Kidney glomerular epithelial cell (primary cell): ENCODE measurements at regions not wholly inside any gene's neighbourhood (a gene's known extent, or its start where the extent isn't known, plus 50 kb on each side); places are given as distances from the start of the nearest gene placed in this dataset.

Experiments
- DNase-seq: peaks from one replicate; lab custom pipeline; 2025; lab: John Stamatoyannopoulos, UW

DNA sequence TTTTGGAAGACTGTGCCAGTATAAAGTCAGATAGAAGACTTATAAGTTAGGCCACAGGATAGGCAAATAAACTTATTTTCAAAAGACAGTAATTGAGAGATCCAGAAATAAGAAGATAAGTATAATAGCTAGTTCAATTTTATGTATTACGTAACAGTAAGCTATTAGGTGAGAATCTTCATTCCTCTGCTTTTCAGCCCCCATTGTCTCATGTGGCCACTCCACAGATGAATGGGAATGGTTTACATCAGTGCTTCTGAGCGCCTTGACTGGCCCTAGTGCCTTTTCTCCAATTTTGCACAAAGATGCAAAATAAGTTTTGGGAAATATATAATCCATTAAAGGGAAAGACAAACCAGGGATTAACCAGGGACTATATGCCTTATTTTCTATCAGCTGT lies 550.5 kb downstream of the MMUT start:
- DNase-seq = no peak

GRCh38 chr6:48904809-48905208 lies 558.2 kb downstream of the MMUT start:
- DNase-seq = no peak

DNA sequence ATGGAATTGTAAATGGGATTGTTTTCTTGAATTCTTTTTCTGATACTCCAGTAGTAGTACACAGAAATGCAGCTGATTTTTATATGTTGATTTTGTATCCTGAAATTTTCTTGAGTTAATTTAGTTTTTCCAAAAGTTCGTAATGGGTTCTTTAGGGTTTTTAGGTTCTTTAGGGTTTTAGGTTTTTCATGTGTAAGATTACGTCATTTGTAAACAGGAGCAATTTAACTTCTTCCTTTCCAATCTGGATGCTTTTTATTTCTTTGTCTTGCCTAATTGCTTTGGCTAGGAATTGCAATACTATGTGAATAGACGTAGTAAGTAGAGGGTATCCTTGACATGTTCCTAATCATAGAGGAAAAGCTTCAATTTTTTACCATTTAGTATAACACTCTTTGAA lies 568.6 kb downstream of the MMUT start:
- DNase-seq = no peak

- no peak for DNase-seq
Observed at GRCh38 chr6:48893048-48893447, 570.0 kb downstream of the MMUT start.

GRCh38 chr6:48891308-48891707 lies 571.7 kb downstream of the MMUT start:
- no peak for DNase-seq

DNA sequence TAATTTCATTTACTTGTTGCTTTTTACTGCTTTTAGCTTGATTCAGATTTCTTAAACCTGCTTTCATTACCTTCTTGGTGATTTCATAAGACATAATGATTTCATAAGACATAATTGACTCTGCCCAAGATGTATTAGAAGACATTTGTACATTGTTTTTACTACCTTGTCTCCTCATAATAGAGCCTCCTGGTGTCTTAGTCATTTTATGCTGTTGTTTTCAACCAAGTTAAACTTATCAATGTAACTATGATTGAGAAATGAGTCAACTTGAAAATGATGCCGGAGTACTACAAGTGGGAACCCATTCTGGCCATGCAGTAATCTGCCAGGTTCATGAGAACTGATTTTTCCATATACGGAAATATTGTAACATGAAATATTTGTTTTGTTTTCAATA lies 573.6 kb downstream of the MMUT start:
- no peak for DNase-seq

GRCh38 chr6:48883116-48883515 lies 579.9 kb downstream of the MMUT start:
- no peak for DNase-seq

- no peak for DNase-seq
Observed at GRCh38 chr6:48881551-48881950, 581.5 kb downstream of the MMUT start.

- no peak for DNase-seq
Observed at GRCh38 chr6:48869595-48869994, 593.5 kb downstream of the MMUT start.

DNA sequence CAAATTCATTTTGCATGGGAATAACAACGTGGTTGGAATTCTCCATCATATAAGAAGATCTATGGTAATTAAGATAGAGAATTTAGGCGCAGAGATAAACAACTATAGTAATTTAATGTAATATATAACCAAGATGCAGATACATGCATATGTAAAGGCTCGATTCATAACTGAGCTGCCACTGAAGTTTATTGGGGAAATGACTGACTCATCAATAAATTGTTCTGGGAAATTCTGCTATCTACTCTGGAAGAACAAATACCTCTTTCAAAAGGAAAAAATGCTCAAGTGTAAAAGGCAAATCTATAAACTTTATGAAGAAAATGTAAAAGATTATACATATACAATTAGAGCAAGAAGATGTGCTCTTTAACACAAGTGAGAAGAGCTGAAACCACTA lies 596.4 kb downstream of the MMUT start:
- DNase-seq = no peak

- DNase-seq = no peak
Observed at GRCh38 chr6:48860175-48860574, 602.9 kb downstream of the MMUT start.

DNA sequence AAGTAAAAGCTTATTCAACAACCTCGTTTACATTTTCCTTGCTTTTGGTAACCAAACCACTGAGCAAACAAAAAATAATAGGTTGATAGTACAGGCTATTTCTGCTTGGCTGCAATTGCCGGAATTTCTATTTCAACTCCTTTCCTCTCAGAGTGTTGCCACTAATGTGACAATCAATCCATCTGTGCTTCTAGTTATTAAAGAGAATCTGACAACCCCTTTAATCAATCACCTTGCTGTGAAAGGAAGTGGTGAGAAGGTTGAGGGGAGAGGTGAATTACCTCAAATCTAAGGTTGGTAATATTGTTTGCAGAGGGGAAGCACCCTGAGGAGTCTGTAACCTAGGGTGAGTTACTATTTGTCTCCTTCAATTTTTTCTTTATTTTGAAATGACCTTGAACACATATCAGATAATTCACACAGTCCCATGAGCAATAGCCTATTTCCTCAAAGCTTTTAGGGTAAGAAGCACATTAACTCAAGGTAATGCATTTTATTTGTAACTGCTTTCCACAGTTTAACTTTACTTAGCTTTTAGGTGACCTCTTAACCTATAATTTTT lies 603.4 kb downstream of the MMUT start:
- DNase-seq = no peak

DNA sequence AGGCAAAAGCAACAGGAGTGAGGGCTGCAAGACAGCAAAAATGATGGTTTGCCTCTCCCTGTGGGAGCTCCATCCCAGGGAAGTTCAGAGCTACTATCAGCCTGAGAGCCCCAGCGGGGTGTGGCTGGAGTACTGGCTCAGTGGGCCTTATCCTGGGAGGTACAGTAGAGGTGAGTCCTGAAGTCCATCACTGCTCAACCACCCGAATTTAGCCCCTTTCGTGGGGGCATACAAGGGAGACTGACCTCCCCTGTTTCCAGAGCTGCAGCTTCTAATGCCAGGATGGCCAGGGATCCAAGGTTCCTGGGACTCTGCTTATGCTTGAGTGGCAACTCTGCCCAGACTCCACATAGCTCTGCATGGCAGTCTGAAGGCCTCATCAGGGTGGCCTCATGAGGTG lies 617.8 kb downstream of the MMUT start:
- DNase-seq = no peak

GRCh38 chr6:48844696-48845095 lies 618.4 kb downstream of the MMUT start:
- DNase-seq = no peak

DNA sequence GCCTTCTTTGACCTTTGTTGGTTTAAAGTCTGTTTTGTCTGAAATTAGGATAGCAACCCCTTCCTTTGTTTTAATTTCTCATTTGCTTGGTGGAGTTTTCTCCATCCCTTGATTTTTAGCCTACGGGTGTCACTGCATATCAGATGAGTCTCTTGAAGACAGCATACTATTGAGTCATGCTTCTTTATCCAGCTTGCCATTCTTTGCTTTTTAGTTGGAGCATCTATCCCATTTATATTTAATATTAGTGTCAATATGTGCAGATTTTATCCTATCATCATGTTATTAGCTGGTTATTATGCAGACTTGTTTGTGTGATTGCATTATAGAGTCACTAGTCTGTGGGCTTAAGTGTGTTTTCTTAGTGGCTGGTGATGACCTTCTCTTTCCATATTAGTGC lies 622.2 kb downstream of the MMUT start:
- no peak for DNase-seq

GRCh38 chr6:48839206-48839605 lies 623.8 kb downstream of the MMUT start:
- DNase-seq = no peak

GRCh38 chr6:48837744-48838143 lies 625.3 kb downstream of the MMUT start:
- no peak for DNase-seq

DNA sequence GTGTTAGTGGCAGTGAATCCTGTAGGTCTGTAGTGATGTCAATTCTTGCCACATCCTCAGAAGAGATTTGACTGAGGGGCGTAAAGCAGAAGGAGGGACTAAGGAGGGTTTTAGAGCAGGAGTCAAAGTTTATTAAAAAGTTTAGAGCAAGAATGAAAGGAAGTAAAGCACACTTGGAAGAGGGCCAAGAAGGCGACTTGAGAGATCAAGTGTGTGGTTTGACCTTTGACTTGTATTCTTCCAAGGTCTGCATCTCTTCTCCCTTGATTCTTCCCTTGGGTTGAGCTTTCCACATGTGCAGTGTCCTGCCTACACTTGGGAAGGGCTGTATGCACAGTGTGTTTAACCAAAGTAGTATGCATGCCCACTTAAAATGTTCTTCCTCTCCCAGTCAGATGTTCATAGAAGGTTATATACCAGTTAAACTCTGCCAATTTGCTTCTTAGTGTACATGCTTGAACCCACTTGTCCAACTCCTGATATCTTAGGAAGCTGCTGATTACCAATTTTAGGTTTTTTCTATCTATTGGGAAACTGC lies 627.6 kb downstream of the MMUT start:
- no peak for DNase-seq

GRCh38 chr6:48834706-48835105 lies 628.3 kb downstream of the MMUT start:
- no peak for DNase-seq

DNA sequence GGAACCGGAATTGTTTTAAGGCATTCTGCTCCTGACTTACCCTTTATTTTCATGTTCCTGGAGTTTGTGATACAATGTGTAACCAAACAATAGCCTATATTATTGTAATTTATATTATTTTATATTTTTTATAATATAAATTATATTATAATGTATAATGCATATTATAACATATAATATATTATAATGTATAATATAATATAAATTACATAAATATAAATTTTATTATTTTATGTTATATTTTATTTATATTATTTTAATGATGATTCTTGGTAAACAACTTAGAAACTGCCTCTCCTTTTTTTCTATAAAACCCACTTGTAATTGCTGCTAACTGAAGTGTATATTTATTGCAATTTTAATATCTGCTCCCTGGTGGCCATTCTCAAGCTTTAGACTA lies 629.1 kb downstream of the MMUT start:
- no peak for DNase-seq

DNA sequence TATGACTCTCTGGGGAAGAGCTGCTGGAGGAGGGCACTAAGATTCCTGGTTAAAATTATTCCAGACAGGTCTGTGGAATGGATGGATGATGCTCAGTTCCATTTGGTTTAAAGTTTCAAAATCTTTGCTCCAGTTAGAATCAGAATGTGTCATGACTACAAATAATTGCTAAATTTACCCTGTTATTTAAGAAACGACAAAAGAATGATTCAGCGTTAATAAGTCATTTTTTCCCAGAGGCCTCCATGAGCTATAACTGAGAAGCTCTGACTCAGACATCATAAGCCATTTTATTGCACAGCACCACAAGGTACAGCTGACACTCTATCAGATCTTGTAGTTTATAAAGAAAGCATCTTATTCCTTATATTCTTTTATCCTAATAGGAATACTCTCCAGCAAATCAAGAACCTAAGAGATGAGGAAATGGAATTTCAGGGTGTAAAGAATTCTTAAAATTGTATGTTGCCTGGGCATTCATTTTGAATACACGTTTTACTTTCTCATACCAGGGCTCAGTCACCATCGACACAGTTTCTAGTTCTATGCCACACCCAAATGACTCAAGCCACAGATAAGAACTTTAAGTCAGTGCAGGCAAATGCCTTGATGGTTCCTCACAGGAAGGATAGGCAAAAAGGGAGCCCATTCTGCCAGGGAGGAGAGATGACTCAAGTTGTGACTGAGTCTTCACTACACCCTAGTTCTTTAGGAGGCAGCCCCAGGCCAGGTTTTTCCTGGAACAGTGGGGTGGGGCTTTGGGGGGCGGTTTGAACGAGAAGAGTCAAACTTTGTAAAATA lies 636.0 kb downstream of the MMUT start:
- DNase-seq = peak; percentile 82

GRCh38 chr6:48826152-48826515 lies 636.9 kb downstream of the MMUT start:
- no peak for DNase-seq

GRCh38 chr6:48825501-48826151 lies 637.4 kb downstream of the MMUT start:
- no peak for DNase-seq
